Activated T-cell treated with anti-CD3 and anti-CD28 coated beads for 24 hours (primary cell): ENCODE measurements at regions not wholly inside any gene's neighbourhood (a gene's known extent, or its start where the extent isn't known, plus 50 kb on each side); places are given as distances from the start of the nearest gene placed in this dataset.

Experiments used
- DNase-seq: peaks from one replicate; pipeline ENCODE4 v3.0.0-alpha.2; 2020; ENCODE audit warnings: low read depth

DNA sequence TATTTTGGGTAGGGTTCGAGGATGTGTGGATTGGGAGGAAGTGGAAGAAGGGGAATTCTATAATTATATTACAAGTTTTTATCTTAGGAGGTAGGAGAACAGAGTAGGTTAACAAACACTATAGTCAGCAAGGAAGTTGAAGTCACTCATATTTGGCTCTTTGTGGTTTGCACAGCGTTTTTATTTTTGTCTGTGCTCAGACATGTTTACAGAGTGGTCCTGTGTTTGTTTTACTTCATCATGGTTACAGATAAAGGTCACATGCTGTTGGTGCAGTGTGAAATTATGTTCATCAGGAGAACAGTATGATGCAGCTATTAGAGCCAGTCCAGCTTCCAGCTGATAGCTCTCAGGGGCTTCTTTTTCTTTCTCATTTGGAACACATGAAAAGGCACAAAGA lies 299.9 kb upstream of the SFRP2 start:
- DNase-seq = no peak

DNA sequence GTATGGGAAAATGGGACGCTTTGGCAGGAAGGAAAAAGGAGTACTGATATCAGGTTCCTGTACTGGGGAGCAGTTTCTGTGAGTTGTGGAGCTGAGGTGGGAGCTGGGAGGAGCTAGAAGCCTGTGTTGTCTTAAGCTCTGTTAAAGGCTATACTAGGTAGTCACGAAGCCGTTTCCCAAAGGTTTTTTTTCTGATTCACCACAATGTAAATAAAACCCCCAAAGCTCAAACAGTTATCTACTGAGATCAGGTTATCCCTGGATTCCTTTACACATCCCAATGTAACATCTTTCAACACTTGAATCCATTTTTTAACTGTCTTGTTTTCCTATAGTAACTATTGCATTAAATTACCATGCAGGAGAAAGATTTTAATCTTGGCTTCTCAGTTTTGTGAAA lies 297.4 kb upstream of the SFRP2 start:
- DNase-seq = no peak

DNA sequence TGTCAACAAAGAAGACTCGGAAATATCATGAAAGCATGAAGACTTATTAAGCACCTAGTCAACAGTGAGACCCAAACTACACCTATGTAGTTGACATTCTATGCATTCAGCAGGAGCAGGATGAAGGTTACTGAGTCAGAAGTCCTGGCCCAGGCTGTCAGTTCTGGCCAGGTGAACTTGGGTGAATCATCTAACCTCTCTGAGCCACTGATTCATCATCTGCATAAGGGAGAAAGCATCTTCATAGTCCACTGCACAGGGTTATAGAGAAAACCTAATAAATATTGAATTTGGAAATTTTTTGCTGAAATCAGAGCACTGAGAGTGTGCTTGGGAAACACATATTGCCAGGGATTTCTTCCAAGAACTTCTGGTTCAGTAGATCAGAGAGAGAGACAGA lies 296.0 kb upstream of the SFRP2 start:
- DNase-seq = no peak

DNA sequence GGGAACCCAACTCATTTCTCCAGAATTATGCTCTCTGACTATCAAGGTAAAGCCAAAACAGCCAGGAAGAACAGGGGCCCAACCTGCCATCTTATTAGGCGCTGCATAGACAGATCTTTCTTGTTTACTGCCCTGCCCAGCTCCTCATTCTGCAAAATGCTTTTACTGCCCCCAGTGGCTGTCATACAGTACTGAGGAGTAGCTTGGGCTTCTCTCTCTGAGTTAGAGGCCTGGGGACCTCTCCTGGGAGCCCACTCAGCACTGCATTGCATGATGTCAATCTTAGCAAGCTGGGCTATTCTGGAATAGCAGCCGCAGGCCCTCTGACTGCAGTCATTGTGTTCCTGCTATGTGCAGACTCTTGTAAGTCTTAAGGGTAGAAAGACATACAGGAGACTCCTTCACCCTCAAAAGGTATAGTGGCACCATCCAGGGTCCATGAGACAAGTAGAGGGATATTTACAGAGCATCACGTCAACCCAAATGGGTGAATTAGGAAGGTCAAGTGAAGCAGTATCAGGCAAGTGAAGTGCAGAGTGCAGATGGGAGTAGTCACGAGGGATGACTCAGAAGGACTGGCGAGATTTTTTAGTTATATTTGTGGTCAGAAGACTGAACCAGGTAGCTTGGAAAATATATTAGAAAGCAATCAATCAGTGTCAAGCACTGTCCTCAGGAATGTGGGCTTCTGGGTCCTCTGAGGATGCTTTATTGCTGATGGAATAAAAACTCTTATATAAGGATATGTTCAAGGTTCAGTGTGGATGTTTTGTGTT lies 294.1 kb upstream of the SFRP2 start:
- no peak for DNase-seq

DNA sequence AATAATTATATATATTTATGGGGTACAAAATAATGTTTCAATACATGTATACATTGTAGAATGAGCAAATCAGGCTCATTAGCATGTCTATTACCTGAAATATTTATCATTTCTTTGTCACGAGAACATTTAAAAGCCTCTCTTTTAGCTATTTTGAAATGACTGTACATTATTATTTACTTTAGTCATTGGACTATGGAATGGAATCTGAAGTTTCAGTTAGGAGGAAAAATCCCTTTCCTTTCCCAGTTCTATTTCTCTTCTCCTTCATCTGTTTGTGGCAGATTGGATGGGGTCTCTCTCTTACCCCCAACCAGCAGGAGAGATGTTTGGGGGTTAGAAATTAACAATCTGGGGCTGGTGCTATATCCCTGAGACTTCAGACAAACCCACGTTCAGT lies 292.5 kb upstream of the SFRP2 start:
- no peak for DNase-seq

DNA sequence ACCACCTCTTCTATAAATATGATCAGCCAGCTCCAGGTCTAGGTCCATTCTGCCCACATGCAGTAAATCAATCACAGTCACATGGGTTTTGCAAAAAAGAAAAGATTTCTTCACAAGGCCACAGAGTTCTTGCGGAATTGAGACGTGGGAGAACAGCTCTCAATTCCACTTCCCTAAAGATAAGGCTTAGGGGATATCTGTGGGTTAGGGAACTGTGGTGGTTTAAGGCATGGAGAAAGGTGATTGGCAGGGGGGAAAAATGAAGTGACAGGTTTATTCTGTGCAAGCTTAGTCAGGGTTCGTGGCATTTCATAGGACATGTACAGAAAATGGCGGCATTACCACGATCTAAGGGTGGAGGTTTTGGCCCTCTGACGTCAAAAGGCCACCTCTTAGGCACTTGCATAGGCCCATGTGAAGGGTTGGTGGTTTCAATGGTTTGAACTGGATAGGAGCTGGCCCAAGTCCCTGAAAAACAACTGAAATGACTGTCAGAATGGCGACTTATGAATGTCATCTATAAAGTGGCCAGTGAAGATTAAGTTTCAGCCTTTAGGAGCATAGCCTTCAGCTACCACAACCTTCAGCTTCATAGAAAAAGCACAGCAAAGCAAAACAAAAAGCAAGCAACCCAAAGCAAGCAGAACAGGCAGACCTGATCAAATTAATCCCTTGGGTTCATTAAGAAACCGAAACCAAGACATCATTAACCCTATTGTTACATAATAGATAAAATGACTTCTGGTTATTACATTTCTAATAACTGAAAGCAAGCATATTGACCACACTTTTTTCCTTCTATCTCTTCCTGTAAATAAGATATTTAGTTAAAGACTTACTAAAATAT lies 289.8 kb upstream of the SFRP2 start:
- no peak for DNase-seq

DNA sequence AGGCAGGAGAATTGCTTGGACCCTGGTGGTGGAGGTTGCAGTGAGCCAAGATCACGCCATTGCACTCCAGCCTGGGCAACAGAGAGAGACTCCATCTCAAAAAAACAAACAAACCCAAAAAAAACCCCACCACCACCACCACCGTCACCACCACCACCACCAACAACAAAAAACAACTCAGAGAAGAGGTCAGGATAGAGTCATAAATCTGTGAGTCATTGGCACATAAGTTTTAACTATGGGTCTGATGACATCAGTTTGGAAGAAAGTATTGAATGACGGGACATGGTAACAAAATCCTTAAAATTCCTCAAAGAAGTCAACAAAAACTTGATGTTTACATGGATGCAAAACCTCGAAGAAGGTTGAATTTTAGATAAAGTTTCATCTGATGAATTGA lies 288.0 kb upstream of the SFRP2 start:
- no peak for DNase-seq

DNA sequence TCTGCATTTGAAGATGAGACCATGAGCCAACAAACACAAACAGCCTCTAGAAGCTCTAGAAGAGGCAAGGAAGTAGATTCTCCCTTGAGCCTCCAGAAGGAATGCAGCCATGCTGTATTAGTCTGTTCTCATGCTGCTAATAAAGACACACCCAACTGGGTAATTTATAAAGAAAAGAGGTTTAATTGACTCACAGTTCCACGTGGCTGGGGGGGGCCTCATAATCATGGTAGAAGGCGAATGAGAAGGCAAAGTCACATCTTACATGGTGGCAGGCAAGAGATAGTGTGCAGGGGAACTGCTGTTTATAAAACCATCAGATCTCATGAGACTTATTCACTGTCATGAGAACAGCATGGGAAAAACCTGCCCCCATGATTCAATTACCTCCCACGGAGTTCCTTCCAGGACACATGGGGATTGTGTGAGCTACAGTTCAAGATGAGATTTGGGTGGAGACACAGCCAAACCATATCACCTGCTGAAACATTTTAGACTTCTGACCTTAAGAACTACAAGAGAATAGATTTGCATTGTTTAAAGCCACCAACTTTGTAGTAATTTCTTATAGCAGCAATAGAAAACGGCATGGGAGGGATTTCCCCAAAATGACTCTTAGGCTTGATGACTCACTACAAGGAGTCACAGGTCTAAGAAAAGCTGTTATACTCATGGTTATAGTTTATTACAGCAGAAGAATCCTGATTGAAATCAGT lies 284.4 kb upstream of the SFRP2 start:
- no peak for DNase-seq

DNA sequence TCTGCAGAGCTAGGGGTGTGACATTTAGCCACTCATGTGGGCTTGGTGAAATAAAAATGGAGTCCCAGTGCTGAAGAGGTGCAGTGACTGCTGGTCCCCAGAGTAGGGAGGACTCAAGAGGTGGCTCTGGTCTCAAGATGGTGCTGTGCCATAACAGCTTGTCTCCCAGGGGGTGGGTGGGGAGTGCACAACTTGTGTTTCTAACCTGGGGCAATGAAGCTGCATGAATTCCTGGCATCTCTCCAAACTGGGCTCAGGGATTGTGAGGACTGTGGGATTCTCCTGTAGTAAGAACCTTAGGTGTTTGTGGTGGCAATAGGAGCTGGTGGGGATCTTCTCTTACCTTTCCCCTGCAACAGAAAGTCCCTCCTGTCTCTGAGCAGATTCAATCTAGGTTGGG lies 278.9 kb upstream of the SFRP2 start:
- no peak for DNase-seq

DNA sequence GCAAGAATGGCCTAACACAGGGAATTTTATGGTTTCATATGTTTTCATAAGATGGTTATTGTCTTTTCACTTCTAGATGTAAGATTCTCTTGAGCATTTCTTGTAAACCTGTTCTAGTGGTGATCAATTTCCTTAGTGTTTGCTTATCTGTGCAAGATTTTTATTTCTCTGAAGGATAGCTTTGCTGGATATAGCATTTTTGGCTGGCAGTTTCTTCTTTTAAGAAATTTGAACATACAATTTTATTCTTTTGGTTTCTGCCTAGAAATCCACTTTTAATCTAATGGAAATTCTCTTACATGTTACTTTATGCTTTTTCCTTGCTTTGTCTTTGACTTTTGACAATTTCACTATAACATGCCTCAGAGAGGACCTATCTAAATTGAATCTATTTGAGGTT lies 276.5 kb upstream of the SFRP2 start:
- no peak for DNase-seq

DNA sequence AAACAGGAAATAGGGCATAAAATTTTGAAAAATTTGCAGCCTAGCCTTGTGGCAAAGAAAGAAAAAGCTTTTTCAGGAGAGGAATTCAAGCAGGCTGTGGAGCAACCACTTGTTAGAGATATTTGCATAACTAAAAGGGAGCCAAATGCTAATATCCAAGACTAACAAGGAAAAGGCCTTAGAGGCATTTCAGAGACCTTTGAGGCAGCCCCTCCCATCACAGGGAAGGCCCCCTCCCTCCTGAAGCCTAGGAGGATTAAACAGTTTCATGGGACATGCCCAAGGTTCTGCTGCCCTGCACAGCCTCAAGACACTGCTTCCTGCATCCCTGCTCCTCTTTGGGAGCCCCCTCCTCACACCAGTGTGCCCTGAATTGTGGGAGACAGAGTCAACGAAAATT lies 275.4 kb upstream of the SFRP2 start:
- no peak for DNase-seq

DNA sequence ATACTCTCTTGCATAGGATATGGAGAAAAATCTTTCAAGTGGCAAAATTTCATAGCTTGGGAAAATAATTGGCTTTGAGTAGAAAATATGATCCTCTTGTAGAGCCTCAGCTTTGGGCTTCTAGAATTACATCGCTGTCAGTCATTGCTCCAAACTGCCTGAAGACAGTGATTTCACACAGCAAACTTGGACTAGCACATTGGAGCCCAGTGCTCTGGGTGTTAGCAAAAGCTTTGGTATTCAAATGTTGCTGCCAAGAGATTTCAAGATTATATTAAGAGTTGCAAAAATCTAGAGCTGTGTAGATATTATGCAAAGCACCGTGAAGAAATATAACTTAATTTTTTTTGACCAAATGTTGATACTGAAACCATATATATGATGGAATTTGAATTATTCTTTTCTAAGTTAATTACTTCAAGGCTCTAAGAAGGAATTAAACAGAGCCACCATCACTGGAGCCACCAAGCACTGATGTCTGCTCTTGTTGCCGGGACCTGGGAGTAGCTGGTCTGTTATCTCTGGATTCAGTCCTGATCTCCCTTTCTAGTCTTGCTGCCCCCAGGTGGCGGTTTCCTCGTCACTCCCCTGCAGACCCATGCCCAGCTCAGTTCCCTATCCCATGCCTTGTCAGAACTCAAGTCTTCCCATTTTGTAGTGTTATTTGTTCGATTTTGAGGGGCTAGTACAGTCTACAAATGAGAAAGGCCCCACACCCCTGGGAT lies 260.7 kb upstream of the SFRP2 start:
- no peak for DNase-seq

DNA sequence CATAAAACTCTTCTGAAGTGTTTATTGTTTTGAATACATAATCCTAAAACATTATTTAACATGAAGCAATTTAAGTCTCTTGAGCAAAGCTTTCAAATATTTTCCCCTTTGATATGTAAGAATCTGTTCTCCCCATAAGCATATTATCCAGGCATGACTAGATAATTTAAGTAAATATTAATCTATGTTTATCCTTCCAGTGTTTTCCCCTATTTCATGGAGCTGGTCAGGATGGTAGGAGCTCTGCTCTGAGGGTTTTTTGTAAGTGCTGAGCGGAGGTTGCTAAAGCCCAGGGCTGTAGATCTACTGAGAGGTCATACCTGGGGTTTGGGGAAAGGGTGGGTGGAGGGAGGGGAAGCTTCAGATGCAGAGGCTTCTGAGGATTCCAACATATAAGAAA lies 258.9 kb upstream of the SFRP2 start:
- no peak for DNase-seq

DNA sequence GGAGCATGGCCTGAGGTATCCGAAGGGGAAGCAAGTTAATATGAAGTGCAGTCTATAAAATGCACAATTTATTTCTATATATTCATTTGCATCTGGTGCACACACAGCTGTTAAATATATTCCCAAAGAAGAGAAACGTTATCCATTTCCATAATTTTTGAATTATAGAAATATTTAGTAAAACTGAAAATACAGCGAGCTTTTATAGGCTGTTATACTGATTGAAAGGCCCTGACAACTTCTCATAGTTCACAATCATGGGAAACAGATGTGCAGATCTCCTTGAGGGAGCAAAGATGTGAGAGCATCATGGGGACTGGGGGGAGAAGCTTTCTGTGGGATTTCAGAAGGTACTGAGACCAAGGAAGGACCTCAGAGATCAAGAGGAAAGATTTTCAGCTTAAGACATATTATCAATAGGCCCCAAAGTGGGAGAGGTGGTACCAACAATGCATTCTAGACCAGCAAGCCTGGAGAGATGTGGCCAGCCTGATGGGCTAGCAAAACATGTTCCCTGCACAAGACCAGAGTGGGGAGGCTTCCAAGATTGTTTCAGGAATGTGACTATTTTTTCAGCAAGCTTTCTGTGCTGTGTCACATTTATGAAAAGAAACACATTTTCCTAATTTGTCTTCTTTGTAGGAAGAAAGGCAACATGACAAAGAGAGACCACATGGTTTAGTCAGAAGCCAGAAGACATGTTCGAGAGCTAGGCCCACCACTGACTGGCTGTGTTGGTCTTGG lies 256.0 kb upstream of the SFRP2 start:
- no peak for DNase-seq

DNA sequence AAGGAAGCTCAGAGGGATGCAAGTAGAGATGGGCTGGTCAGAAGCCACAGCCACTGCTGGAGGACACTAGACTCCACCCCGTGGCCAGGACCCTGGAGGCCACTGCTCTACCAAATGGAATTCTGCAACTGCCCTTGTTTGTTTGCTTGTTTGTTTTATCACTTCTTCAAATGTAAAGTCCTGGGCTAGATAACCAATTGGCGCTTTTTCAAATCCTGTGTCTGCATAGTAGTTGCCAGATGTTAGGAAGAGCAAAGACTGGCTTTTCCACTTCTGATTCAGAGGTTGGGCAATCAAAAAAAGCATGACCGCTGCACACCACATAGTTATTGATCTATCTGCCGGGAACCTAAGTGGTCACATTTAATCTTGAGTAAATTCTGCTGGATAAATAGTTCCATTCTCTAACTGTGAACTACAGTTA lies 255.2 kb upstream of the SFRP2 start:
- no peak for DNase-seq

DNA sequence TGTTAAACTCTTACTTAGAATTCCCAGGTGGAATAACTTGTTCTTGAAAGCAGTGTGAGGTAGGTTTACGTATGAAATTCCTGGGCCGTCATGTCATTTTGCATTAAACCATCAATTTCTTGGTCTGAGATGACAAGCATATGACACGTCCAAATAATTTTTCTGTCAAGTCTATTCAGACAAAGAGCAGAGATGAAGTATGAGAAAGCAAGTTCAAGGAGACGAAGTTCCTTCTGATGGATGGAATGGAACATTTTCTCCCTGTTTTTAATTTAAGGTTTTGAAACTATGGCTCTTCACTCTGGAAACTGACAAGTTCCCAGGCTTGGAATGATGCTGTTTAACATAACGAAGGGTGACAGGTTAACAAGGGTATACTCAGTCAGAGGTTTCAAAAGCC lies 252.8 kb upstream of the SFRP2 start:
- no peak for DNase-seq

DNA sequence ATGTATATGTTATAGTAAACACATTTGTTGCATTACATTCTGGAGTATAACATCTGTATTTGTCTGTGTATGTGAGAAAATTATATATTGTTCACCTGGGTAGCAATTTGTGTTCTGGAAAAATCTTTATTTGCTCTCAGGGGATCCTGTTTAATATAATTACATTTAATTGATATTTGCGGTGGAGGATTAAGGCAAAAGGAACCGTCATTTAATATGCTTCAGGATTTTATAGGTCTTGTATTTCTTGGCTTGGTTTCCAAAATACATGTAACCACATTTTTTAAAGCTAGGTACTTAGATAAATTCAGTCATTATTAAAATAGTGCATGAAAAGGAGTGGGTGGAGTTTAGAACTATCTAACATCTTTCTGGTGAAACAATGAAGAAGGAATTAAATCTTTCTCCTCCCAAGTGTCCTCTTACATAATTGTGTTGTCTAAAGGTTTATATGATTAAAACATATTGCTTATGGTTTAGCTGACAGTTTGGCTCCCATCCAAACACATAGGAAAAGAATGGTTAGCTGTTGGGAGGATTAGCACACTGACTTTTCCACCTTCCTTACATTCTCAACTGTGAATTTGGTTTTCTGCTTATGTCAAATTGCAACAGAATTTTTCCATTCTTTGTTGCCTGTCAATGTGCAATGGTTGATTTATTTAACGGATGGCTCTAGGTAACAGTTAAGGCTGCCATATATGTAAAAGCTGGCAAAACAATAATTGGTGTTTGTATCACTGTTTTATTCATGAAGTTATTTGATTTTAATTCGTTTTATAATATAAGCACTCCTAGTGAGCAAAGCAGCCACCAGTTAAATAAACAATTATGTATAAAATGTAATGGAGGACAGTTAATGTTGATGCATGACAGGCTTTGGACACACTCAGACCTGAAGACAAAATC lies 250.8 kb upstream of the SFRP2 start:
- no peak for DNase-seq

DNA sequence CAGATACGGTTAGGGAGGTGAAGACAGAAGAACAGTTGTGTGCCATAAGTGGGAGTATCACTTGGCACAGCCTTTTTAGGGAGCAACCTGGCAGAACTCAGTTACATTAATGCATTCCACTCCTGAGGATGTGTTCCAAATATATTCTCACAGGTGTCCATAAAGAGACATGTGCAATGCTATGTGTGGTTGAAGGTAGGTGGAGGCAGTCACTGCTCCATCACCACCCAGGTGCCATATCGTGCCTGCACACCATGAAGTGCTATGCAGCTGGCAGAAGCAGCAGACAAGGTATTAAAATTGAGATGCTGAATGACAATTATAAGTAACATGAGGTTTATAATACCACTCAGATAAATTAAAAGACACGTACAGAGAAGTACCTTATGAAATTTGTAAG lies 248.0 kb upstream of the SFRP2 start:
- no peak for DNase-seq

DNA sequence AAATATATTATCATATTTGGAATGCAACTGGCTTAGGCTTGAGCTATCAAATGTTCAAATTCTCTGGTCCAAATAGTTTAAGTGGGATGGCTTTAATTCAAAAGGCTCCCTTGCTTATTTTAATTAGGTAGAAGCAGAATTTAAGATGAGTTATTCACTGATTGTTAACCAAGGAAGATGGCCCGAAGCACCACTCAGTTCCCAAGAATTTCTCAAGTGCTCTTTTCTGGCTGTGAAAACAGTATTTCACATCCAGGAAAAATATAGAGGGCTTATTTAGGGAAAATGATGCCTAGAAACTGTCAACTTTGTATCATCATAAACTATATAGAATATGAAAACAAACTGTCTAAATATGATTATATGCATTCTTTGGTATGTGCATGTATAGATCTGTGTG lies 246.5 kb upstream of the SFRP2 start:
- no peak for DNase-seq

DNA sequence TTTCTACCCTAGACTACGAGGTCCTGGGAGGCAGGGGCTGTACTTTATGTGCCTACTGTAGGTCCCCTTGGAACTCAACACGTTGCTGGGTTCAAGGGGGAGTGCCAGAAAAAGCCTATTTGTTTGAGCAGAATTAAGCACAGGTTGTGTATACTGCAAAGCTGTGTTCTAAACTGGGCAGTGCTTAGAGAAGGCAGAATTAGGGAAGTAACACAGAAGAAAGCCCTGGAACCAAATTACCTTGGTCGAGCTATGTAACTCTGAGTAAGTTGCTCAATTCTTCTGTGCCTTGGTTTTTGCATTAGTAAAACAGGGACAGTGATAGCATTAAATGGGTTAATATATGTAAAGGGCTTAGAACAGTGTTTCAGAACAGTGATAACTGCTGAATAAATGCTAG lies 245.0 kb upstream of the SFRP2 start:
- DNase-seq = no peak

DNA sequence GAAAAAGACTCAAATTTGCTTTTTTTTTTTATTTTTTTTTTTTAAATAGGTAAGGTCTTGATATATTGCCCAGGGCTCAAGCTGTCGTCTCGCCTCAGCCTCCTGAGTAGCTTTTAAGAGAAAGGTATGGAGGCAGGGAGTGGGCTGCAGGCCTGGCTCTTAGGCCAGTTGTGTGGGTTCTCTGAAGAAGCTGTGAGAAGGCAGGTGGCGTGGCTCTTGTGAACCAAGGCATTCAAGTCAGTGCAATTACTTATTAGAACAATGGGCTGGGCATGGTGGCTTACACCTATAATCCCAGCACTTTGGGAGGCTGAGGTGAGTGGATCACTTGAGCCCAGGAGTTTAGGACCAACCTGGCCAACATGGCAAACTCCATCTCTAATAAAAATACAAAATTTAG lies 244.0 kb upstream of the SFRP2 start:
- DNase-seq = no peak
